IMR-90 (cell line): ENCODE measurements at regions not wholly inside any gene's neighbourhood (a gene's known extent, or its start where the extent isn't known, plus 50 kb on each side); places are given as distances from the start of the nearest gene placed in this dataset.

Experiments
- ATAC-seq: fragments of 200-7000 bp; cut with Tn5 transposase; 2 replicates; pipeline ENCODE4 v1.9.1; 2020; ENCODE audit warnings: low read depth, mild to moderate bottlenecking, moderate library complexity
- BruUV-seq: library from RNA; stranded (reverse); fragments of 400-500 nt; replicated peaks from 2 replicates; lab custom pipeline; 2021; lab: Mats Ljungman, UMichigan
- CTCF ChIA-PET: fragments of 300-600 bp; formaldehyde crosslinking; extraction: SDS; loops from one replicate; lab custom pipeline; 2021; ENCODE audit warnings: antibody characterized with exemption; lab: Yijun Ruan, JAX
- POLR2A ChIA-PET: fragments of 300-600 bp; sonication (Branson Sonifier 250); formaldehyde crosslinking; loops from one replicate; lab custom pipeline; 2022; ENCODE audit warnings: antibody characterized with exemption; ENCODE audit not compliant: unreplicated experiment; lab: Charles Lee
- DNase-seq: peaks from one replicate; pipeline ENCODE4 v3.0.0; 2013
- H2AFZ ChIP-seq: replicated peaks from 2 replicates; pipeline ENCODE3; 2013; ENCODE audit warnings: low read length, mild to moderate bottlenecking; ENCODE audit not compliant: poor library complexity
- H2AK5ac ChIP-seq: 2 replicates; pipeline ENCODE4 v1.6.1; 2013; ENCODE audit warnings: low read depth, low read length, inconsistent platforms
- H2AK9ac ChIP-seq: replicated peaks from 2 replicates; pipeline ENCODE3; 2013; ENCODE audit warnings: mild to moderate bottlenecking, low read depth, low read length, moderate library complexity; ENCODE audit not compliant: poor library complexity
- H2BK120ac ChIP-seq: 2 replicates; pipeline ENCODE4 v1.6.1; 2013; ENCODE audit warnings: low read depth, low read length, inconsistent platforms
- H2BK15ac ChIP-seq: 3 replicates; pipeline ENCODE4 v1.6.1; 2013; ENCODE audit warnings: low read depth, low read length, inconsistent platforms
- H2BK20ac ChIP-seq: 2 replicates; pipeline ENCODE4 v1.6.1; 2013; ENCODE audit warnings: low read depth, mild to moderate bottlenecking, inconsistent platforms, low read length, moderate library complexity
- H2BK5ac ChIP-seq: 2 replicates; pipeline ENCODE4 v1.6.1; 2013; ENCODE audit warnings: mild to moderate bottlenecking, low read depth, low read length, inconsistent platforms; ENCODE audit not compliant: poor library complexity, severe bottlenecking
- H3K14ac ChIP-seq: replicated peaks from 2 replicates; pipeline ENCODE4 v1.6.1; 2013; ENCODE audit warnings: low read depth, low read length, inconsistent platforms
- H3K18ac ChIP-seq: 2 replicates; pipeline ENCODE4 v1.6.1; 2013; ENCODE audit warnings: low read depth, low read length, control low read depth
- H3K23ac ChIP-seq: 2 replicates; pipeline ENCODE4 v1.6.1; 2013; ENCODE audit warnings: low read depth, low read length, inconsistent platforms
- H3K27ac ChIP-seq: 2 replicates; pipeline ENCODE4 v1.5.1; 2013; ENCODE audit warnings: mild to moderate bottlenecking, control low read depth, low read length; ENCODE audit not compliant: insufficient read depth
- H3K27me3 ChIP-seq: 2 replicates; pipeline ENCODE4 v1.6.1; 2013; ENCODE audit warnings: low read length; ENCODE audit not compliant: control insufficient read depth, insufficient read depth
- H3K36me3 ChIP-seq: 2 replicates; pipeline ENCODE4 v1.6.1; 2013; ENCODE audit warnings: low read length, mixed read lengths; ENCODE audit not compliant: control insufficient read depth, insufficient read depth
- H3K4ac ChIP-seq: 2 replicates; pipeline ENCODE4 v1.6.1; 2013; ENCODE audit warnings: low read depth, low read length, inconsistent platforms
- H3K4me1 ChIP-seq: 2 replicates; pipeline ENCODE4 v1.6.1; 2013; ENCODE audit warnings: low read length, mixed read lengths; ENCODE audit not compliant: control insufficient read depth, insufficient read depth
- H3K4me2 ChIP-seq: 2 replicates; pipeline ENCODE4 v1.6.1; 2013; ENCODE audit warnings: low read depth, mild to moderate bottlenecking, control low read depth, low read length, moderate library complexity
- H3K4me3 ChIP-seq: 2 replicates; pipeline ENCODE4 v1.5.1; 2013; ENCODE audit warnings: low read depth, mild to moderate bottlenecking, control low read depth, low read length, moderate library complexity; ENCODE audit not compliant: insufficient read depth
- H3K56ac ChIP-seq: 2 replicates; pipeline ENCODE4 v1.6.1; 2013; ENCODE audit warnings: low read length, inconsistent platforms; ENCODE audit not compliant: insufficient read depth; ENCODE audit errors: extremely low read depth
- H3K79me1 ChIP-seq, 2 experiments: 2 replicates each; pipeline ENCODE4 v1.6.1; 2013; ENCODE audit warnings: low read length in 2 of 2, inconsistent platforms in 1 of 2, low read depth in 1 of 2
- H3K9ac ChIP-seq: 2 replicates; pipeline ENCODE4 v1.6.1; 2013; ENCODE audit warnings: low read depth, low read length, control low read depth
- H3K9me1 ChIP-seq: 2 replicates; pipeline ENCODE4 v1.6.1; 2013; ENCODE audit warnings: low read length, inconsistent platforms; ENCODE audit not compliant: insufficient read depth
- H3K9me3 ChIP-seq: 2 replicates; pipeline ENCODE4 v1.6.1; 2013; ENCODE audit warnings: low read length; ENCODE audit not compliant: control insufficient read depth, insufficient read depth
- H4K20me1 ChIP-seq: 2 replicates; pipeline ENCODE4 v1.6.1; 2013; ENCODE audit warnings: low read length, inconsistent platforms; ENCODE audit not compliant: insufficient read depth
- H4K5ac ChIP-seq: 2 replicates; pipeline ENCODE4 v1.6.1; 2013; ENCODE audit warnings: mild to moderate bottlenecking, low read depth, low read length, control low read depth
- H4K8ac ChIP-seq, 2 experiments: 2 replicates each; pipeline ENCODE4 v1.6.1; 2013; ENCODE audit warnings: low read depth in 2 of 2, low read length in 2 of 2, control low read depth in 1 of 2, inconsistent platforms in 1 of 2
- H4K91ac ChIP-seq: 2 replicates; pipeline ENCODE4 v1.6.1; 2013; ENCODE audit warnings: low read depth, low read length, inconsistent platforms; ENCODE audit not compliant: insufficient read depth
- CEBPB ChIP-seq: IDR thresholded peaks from 2 replicates; pipeline ENCODE4 v1.6.1; 2012; ENCODE audit warnings: low read depth, low read length, improper control_type of control experiment
- CHD1 ChIP-seq: IDR thresholded peaks from 2 replicates; pipeline ENCODE4 v1.6.1; 2012; ENCODE audit warnings: low read depth, low read length, improper control_type of control experiment
- CTCF ChIP-seq: conservative IDR thresholded peaks from 2 replicates; pipeline ENCODE4 v1.5.1; 2012; ENCODE audit warnings: mild to moderate bottlenecking, low read depth, low read length, improper control_type of control experiment
- ELK1 ChIP-seq: fragments of 150-350 bp; IDR thresholded peaks from 2 replicates; pipeline ENCODE4 v1.6.1; 2016; ENCODE audit warnings: low read depth, mild to moderate bottlenecking, low read length, moderate library complexity, borderline replicate concordance
- MAFK ChIP-seq: IDR thresholded peaks from 2 replicates; pipeline ENCODE4 v1.6.1; 2012; ENCODE audit warnings: low read depth, low read length, improper control_type of control experiment
- MAZ ChIP-seq: IDR thresholded peaks from 2 replicates; pipeline ENCODE4 v1.6.1; 2012; ENCODE audit warnings: low read depth, mild to moderate bottlenecking, low read length, improper control_type of control experiment, moderate library complexity, borderline replicate concordance
- MXI1 ChIP-seq: IDR thresholded peaks from 2 replicates; pipeline ENCODE4 v1.6.1; 2012; ENCODE audit warnings: low read depth, mild to moderate bottlenecking, low read length, moderate library complexity, borderline replicate concordance
- RCOR1 ChIP-seq: IDR thresholded peaks from 2 replicates; pipeline ENCODE4 v1.6.1; 2012; ENCODE audit warnings: mild to moderate bottlenecking, low read length, improper control_type of control experiment; ENCODE audit not compliant: insufficient replicate concordance
- SMC3 ChIP-seq: fragments of 150-350 bp; IDR thresholded peaks from 2 replicates; pipeline ENCODE4 v1.6.1; 2016; ENCODE audit warnings: low read depth, mild to moderate bottlenecking, antibody characterized with exemption, low read length, moderate library complexity
- USF2 ChIP-seq: fragments of 150-350 bp; IDR thresholded peaks from 2 replicates; pipeline ENCODE4 v1.6.1; 2017; ENCODE audit warnings: mild to moderate bottlenecking, antibody characterized with exemption, low read length, low read depth
- WGBS, 2 experiments: methylation state at CpG; one replicate each; pipeline versions ENCODE4 v1.1.5 to v1.1.7; 2013; ENCODE audit warnings: missing lambda C conversion rate in 2 of 2; ENCODE audit not compliant: insufficient read length in 1 of 2; ENCODE audit errors: extremely low coverage in 2 of 2; 5-methylcytosine and 5-hydroxymethylcytosine counted together
- dilution Hi-C: fragments of 300-500 bp; cut with HindIII; formaldehyde crosslinking; loops from one replicate; pipeline ENCODE4 v1.14.3; 2018; ENCODE audit warnings: low sequenced_read_pairs; ENCODE audit not compliant: unreplicated experiment
- in situ Hi-C: fragments of 300-500 bp; cut with MboI; formaldehyde crosslinking; loops from 3 replicates; pipeline ENCODE4 v1.14.3; 2019; ENCODE audit warnings: low sequenced_read_pairs, inconsistent platforms, mixed read lengths
- intact Hi-C: fragments of 100-400 bp; cut with micrococcal nuclease; formaldehyde crosslinking; loops from 2 replicates; pipeline ENCODE4 v1.10.0; 2022

GRCh38 chr5:167790045-167790444 is 501.4 kb upstream of the WWC1 start:
- H3K4ac ChIP-seq, result no peak overlapping the region
- H3K23ac ChIP-seq, result no peak overlapping the region
- no peaks in the 10 kb centered on the region for H4K20me1 ChIP-seq
- H2BK120ac ChIP-seq, result no peak overlapping the region
- no peaks in the 10 kb centered on the region for H3K36me3 ChIP-seq
- ChIA-PET CTCF (interaction anchor here (0.7 kb wide), 1 partner anchor 113 kb away, joined by 4 read pairs; no protein-coding TSS in a partner anchor), POLR2A (no interaction called here)
- no peak overlapping the region for H2BK20ac ChIP-seq
- DNase-seq (no peak), ATAC-seq (no peak)
- no peaks in the 10 kb centered on the region; the same call in 1 of the 2 replicates for H3K27me3 ChIP-seq
- no peak overlapping the region for H4K5ac ChIP-seq
- H2AK9ac ChIP-seq, result no peak overlapping the region
- BruUV-seq, result no TSS peak
- no peak for TF ChIP-seq MAZ
- TF ChIP-seq RCOR1, result no peak
- no peak for TF ChIP-seq ELK1
- TF ChIP-seq USF2, result no peak
- no peak for TF ChIP-seq CEBPB
- TF ChIP-seq CTCF, result no peak
- no peak for TF ChIP-seq SMC3
- TF ChIP-seq CHD1, result no peak
- no peak for TF ChIP-seq MAFK
- TF ChIP-seq MXI1, result no peak
- in situ Hi-C loops, result no loop called here
- H3K14ac ChIP-seq, result no peak overlapping the region
- no peak overlapping the region for H3K56ac ChIP-seq
- H3K27ac ChIP-seq, result no peak overlapping the region
- intact Hi-C loops, result no loop called here
- no peak overlapping the region for H3K18ac ChIP-seq
- dilution Hi-C loops, result no loop called here
- H3K9me3 ChIP-seq, result no peaks in the 10 kb centered on the region
- no peak overlapping the region for H2BK5ac ChIP-seq
- H4K91ac ChIP-seq, result no peak overlapping the region
- no peaks in the 10 kb centered on the region for H3K9me1 ChIP-seq
- no peak overlapping the region for H2AFZ ChIP-seq
- no peaks in the 10 kb centered on the region for H3K79me1 ChIP-seq
- H2AK5ac ChIP-seq, result no peak overlapping the region
- no peak overlapping the region for H3K4me3 ChIP-seq
- WGBS, 2 experiments, result 74% methylated on average over 5 of the region's 7 CpGs; no CpG with 5 or more reads in 1 of the 2 experiments
- no peak overlapping the region for H3K9ac ChIP-seq
- H3K4me2 ChIP-seq, result no peak overlapping the region
- no peak overlapping the region for H4K8ac ChIP-seq
- H2BK15ac ChIP-seq, result no peak overlapping the region
- peaks cover 2% of the 10 kb centered on the region; the same call in 1 of the 2 replicates for H3K4me1 ChIP-seq
